ENCODE measurements at regions not wholly inside any gene's neighbourhood (a gene's known extent, or its start where the extent isn't known, plus 50 kb on each side); places are given as distances from the start of the nearest gene placed in this dataset.

- no peaks in the 10 kb centered on the region for H3K27me3 Mint-ChIP-seq (ENCODE audit: unreplicated experiment)
- H3K9me3 Mint-ChIP-seq (ENCODE audit: unreplicated experiment), result peaks cover 5% of the 10 kb centered on the region
- TF ChIP-seq CTCF (IDR thresholded peaks at IDR 0.05; ENCODE audit: partially characterized antibody, unreplicated experiment), result no peak
Observed at GRCh38 chr3:43170553-43170952, 64.7 kb upstream of the POMGNT2 start.

DNA sequence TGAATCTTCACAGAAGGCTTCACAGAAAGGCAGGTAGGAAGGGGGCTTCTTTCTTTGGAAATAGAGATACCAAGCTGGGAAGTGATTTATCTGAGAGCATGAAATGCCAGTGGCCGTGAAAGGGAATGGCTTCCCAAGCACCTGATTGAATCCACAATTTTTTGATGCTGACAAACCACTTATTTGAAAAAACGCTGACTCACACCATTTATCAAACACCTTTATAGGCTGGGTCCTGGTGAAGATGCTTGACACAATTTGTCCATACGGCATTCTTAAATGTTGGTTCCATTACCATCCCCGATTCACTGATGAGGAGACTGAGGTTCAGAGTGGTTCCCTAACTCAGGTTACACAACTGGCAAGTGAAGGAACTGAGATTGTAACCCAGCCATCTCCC is 64.1 kb upstream of the POMGNT2 start:
- peaks cover 20% of the 10 kb centered on the region for H3K36me3 Mint-ChIP-seq (ENCODE audit: unreplicated experiment)
- TF ChIP-seq CTCF (IDR thresholded peaks at IDR 0.05; ENCODE audit: partially characterized antibody, unreplicated experiment), result no peak

More at GRCh38 chr3:43170553-43170952, 64.7 kb upstream of the POMGNT2 start:
- no peak for DNase-seq
- H3K36me3 Mint-ChIP-seq (ENCODE audit: unreplicated experiment), result peaks cover 20% of the 10 kb centered on the region
- peaks cover 2% of the 10 kb centered on the region for H3K4me1 Mint-ChIP-seq (ENCODE audit: low read depth, unreplicated experiment)
- no peak overlapping the region for H3K27ac Mint-ChIP-seq (ENCODE audit: unreplicated experiment)
- H3K4me3 Mint-ChIP-seq (ENCODE audit: unreplicated experiment), result no peak overlapping the region

GRCh38 chr3:43166406-43166805 is 60.5 kb upstream of the POMGNT2 start:
- no peak for TF ChIP-seq CTCF (IDR thresholded peaks at IDR 0.05; ENCODE audit: partially characterized antibody, unreplicated experiment)
- Mint-ChIP-seq H3K27me3 (ENCODE audit: unreplicated experiment) (no peaks in the 10 kb centered on the region), H3K36me3 (ENCODE audit: unreplicated experiment) (peaks cover 4% of the 10 kb centered on the region), H3K27ac (ENCODE audit: unreplicated experiment) (no peak overlapping the region), H3K9me3 (ENCODE audit: unreplicated experiment) (peaks cover 3% of the 10 kb centered on the region), H3K4me3 (ENCODE audit: unreplicated experiment) (no peak overlapping the region), H3K4me1 (ENCODE audit: low read depth, unreplicated experiment) (peaks cover 2% of the 10 kb centered on the region)
- no peak for DNase-seq

More for the DNA sequence above, 64.1 kb upstream of the POMGNT2 start:
- no peak for DNase-seq
- no peak overlapping the region for H3K4me3 Mint-ChIP-seq (ENCODE audit: unreplicated experiment)
- H3K27ac Mint-ChIP-seq (ENCODE audit: unreplicated experiment), result no peak overlapping the region
- H3K4me1 Mint-ChIP-seq (ENCODE audit: low read depth, unreplicated experiment), result no peaks in the 10 kb centered on the region
- no peaks in the 10 kb centered on the region for H3K27me3 Mint-ChIP-seq (ENCODE audit: unreplicated experiment)
- H3K9me3 Mint-ChIP-seq (ENCODE audit: unreplicated experiment), result peaks cover 5% of the 10 kb centered on the region

- no peaks in the 10 kb centered on the region for H3K27me3 Mint-ChIP-seq (ENCODE audit: unreplicated experiment)
- TF ChIP-seq CTCF (IDR thresholded peaks at IDR 0.05; ENCODE audit: partially characterized antibody, unreplicated experiment), result no peak
- H3K9me3 Mint-ChIP-seq (ENCODE audit: unreplicated experiment), result peaks cover 3% of the 10 kb centered on the region
- H3K4me3 Mint-ChIP-seq (ENCODE audit: unreplicated experiment), result no peak overlapping the region
- peaks cover 4% of the 10 kb centered on the region for H3K36me3 Mint-ChIP-seq (ENCODE audit: unreplicated experiment)
- DNase-seq, result no peak
- no peak overlapping the region for H3K27ac Mint-ChIP-seq (ENCODE audit: unreplicated experiment)
- peaks cover 2% of the 10 kb centered on the region for H3K4me1 Mint-ChIP-seq (ENCODE audit: low read depth, unreplicated experiment)
Observed at GRCh38 chr3:43165786-43166185, 59.9 kb upstream of the POMGNT2 start.

- no peak for DNase-seq
- Mint-ChIP-seq H3K36me3 (ENCODE audit: unreplicated experiment) (peaks cover 4% of the 10 kb centered on the region), H3K4me3 (ENCODE audit: unreplicated experiment) (no peak overlapping the region), H3K27ac (ENCODE audit: unreplicated experiment) (no peak overlapping the region), H3K4me1 (ENCODE audit: low read depth, unreplicated experiment) (peaks cover 4% of the 10 kb centered on the region), H3K27me3 (ENCODE audit: unreplicated experiment) (no peaks in the 10 kb centered on the region), H3K9me3 (ENCODE audit: unreplicated experiment) (peaks cover 3% of the 10 kb centered on the region)
- TF ChIP-seq CTCF (IDR thresholded peaks at IDR 0.05; ENCODE audit: partially characterized antibody, unreplicated experiment), result no peak
Observed at GRCh38 chr3:43163895-43164493, 58.1 kb upstream of the POMGNT2 start.

Data from glutamatergic neuron (in vitro differentiated cells).